Activated B cell treated with CpG ODN at 0.5 μM for 24 hours (primary cell): ENCODE measurements at regions not wholly inside any gene's neighbourhood (a gene's known extent, or its start where the extent isn't known, plus 50 kb on each side); places are given as distances from the start of the nearest gene placed in this dataset.

Source experiments
- ATAC-seq: fragments of 200-7000 bp; cut with Tn5 transposase; one replicate; pipeline ENCODE4 v1.10.0; 2021; ENCODE audit warnings: low read depth, mild to moderate bottlenecking, moderate library complexity
- CTCF ChIA-PET: fragments of 350-600 bp; sonication (Branson Sonifier 250); formaldehyde crosslinking; loops from one replicate; lab custom pipeline; 2021; ENCODE audit warnings: antibody characterized with exemption; lab: Charles Lee
- POLR2A ChIA-PET: fragments of 350-600 bp; sonication (Branson Sonifier 250); formaldehyde crosslinking; loops from one replicate; lab custom pipeline; 2021; ENCODE audit warnings: antibody characterized with exemption; lab: Charles Lee
- DNase-seq: peaks from one replicate; pipeline ENCODE4 v3.0.0; 2022
- H3K27ac Mint-ChIP-seq: one replicate; pipeline ENCODE4 v1.8.0; 2020; ENCODE audit warnings: mixed read lengths
- H3K27me3 Mint-ChIP-seq: one replicate; pipeline ENCODE4 v1.8.0; 2021; ENCODE audit warnings: mixed read lengths
- H3K36me3 Mint-ChIP-seq: one replicate; pipeline ENCODE4 v1.8.0; 2021; ENCODE audit warnings: low read depth, mixed read lengths
- H3K4me1 Mint-ChIP-seq: one replicate; pipeline ENCODE4 v1.8.0; 2021; ENCODE audit warnings: mixed read lengths
- H3K4me3 Mint-ChIP-seq: one replicate; pipeline ENCODE4 v1.8.0; 2020; ENCODE audit warnings: mild to moderate bottlenecking, mixed read lengths
- H3K9me3 Mint-ChIP-seq: one replicate; pipeline ENCODE4 v1.8.0; 2020; ENCODE audit warnings: mixed read lengths
- CTCF ChIP-seq: fragments of 200-600 bp; IDR thresholded peaks from one replicate; pipeline ENCODE4 v1.8.0; 2022; ENCODE audit warnings: antibody characterized with exemption, mild to moderate bottlenecking
- intact Hi-C: fragments of 100-400 bp; cut with micrococcal nuclease; formaldehyde crosslinking; loops from one replicate; pipeline ENCODE4 v1.15.1; 2024

- Mint-ChIP-seq H3K27ac (no peak overlapping the region), H3K4me3 (no peak overlapping the region), H3K27me3 (no peaks in the 10 kb centered on the region), H3K36me3 (no peaks in the 10 kb centered on the region), H3K9me3 (peaks cover 2% of the 10 kb centered on the region), H3K4me1 (no peaks in the 10 kb centered on the region)
- POLR2A ChIA-PET = no interaction called here
- CTCF ChIA-PET = no interaction called here
- TF ChIP-seq CTCF = no peak
- DNase-seq = no peak
- intact Hi-C loops = no loop called here
- no peak for ATAC-seq
These were observed 885.3 kb downstream of the TTLL7 start for GRCh38 chr1:83113652-83114051.

- Mint-ChIP-seq H3K4me3 (no peak overlapping the region), H3K4me1 (no peaks in the 10 kb centered on the region), H3K9me3 (peaks cover 2% of the 10 kb centered on the region), H3K27me3 (no peaks in the 10 kb centered on the region), H3K27ac (no peak overlapping the region), H3K36me3 (no peaks in the 10 kb centered on the region)
- CTCF ChIA-PET = no interaction called here
- intact Hi-C loops = no loop called here
- POLR2A ChIA-PET = no interaction called here
- TF ChIP-seq CTCF = no peak
- ATAC-seq = no peak
- DNase-seq = no peak
These were observed 886.6 kb downstream of the TTLL7 start for GRCh38 chr1:83112248-83112885.

GRCh38 chr1:83110156-83110555 is 888.8 kb downstream of the TTLL7 start:
- TF ChIP-seq CTCF = no peak
- no peak for DNase-seq
- no peak for ATAC-seq
- H3K9me3 Mint-ChIP-seq = no peaks in the 10 kb centered on the region
- no peaks in the 10 kb centered on the region for H3K27me3 Mint-ChIP-seq
- H3K36me3 Mint-ChIP-seq = no peaks in the 10 kb centered on the region
- CTCF ChIA-PET = no interaction called here
- H3K4me1 Mint-ChIP-seq = no peaks in the 10 kb centered on the region
- H3K27ac Mint-ChIP-seq = no peak overlapping the region
- no peak overlapping the region for H3K4me3 Mint-ChIP-seq
- POLR2A ChIA-PET = no interaction called here
- intact Hi-C loops = no loop called here

DNA sequence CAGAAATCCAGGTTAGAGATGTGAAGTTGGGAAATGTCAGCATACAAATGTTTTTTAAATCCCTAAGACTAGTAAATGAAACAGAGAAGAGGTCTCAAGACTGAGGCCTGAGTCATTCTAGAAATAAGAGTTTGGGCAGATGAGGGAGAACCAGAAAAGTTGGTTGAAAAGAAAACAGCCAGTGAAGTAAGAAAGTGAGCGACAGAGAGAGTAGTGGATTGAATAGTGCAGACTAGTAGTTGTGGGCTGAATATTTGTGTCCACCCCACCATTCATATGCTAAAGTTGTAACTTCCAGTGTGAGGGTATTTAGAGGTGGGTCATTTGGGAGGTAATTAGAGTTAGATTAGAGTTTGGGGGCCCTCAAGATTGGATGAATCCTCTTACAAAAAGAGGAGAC is 889.2 kb downstream of the TTLL7 start:
- DNase-seq = no peak
- no peaks in the 10 kb centered on the region for H3K9me3 Mint-ChIP-seq
- POLR2A ChIA-PET = no interaction called here
- H3K4me1 Mint-ChIP-seq = no peaks in the 10 kb centered on the region
- no peak for ATAC-seq
- intact Hi-C loops = no loop called here
- no peak for TF ChIP-seq CTCF
- H3K27me3 Mint-ChIP-seq = no peaks in the 10 kb centered on the region
- CTCF ChIA-PET = no interaction called here
- H3K4me3 Mint-ChIP-seq = no peak overlapping the region
- H3K36me3 Mint-ChIP-seq = no peaks in the 10 kb centered on the region
- no peak overlapping the region for H3K27ac Mint-ChIP-seq

DNA sequence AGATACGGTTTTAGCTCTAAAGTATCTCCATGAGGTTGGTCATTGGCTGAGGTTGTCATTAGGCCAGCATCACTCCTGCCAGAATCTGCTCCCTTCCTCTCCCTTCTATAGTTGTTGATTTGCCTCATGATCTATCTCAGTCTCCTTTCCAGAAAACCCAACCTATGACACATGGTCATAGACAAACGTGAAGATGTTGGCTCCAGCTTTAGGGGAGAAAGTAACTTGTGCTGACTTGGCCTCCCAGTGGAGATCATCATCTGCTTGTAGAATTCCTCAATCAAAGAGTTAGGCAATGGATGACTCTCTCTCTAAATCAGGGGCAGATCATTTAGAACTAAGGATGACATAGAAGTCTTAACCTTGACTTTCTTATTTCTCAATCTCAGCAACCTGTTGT is 894.4 kb downstream of the TTLL7 start:
- H3K36me3 Mint-ChIP-seq = no peaks in the 10 kb centered on the region
- no peak for ATAC-seq
- no peak for DNase-seq
- ChIA-PET POLR2A (no interaction called here), CTCF (no interaction called here)
- no peak for TF ChIP-seq CTCF
- intact Hi-C loops = no loop called here
- no peak overlapping the region for H3K27ac Mint-ChIP-seq
- H3K4me3 Mint-ChIP-seq = no peak overlapping the region
- no peaks in the 10 kb centered on the region for H3K9me3 Mint-ChIP-seq
- no peaks in the 10 kb centered on the region for H3K4me1 Mint-ChIP-seq
- no peaks in the 10 kb centered on the region for H3K27me3 Mint-ChIP-seq
